GM12873 (cell line): ENCODE measurements at regions not wholly inside any gene's neighbourhood (a gene's known extent, or its start where the extent isn't known, plus 50 kb on each side); places are given as distances from the start of the nearest gene placed in this dataset.

Source experiments
- CTCF ChIP-seq: IDR thresholded peaks from 2 replicates; pipeline ENCODE4 v1.5.1; 2012; ENCODE audit warnings: low read depth, mild to moderate bottlenecking, moderate library complexity, low read length, control low read depth; ENCODE audit not compliant: insufficient read depth; ENCODE audit errors: missing control alignments

- no peak for TF ChIP-seq CTCF
Measured at GRCh38 chr2:15819562-15820256, 120.6 kb upstream of the MYCN start.

- TF ChIP-seq CTCF, result no peak
Measured at GRCh38 chr2:15820257-15820566, 120.1 kb upstream of the MYCN start.

- no peak for TF ChIP-seq CTCF
Measured at GRCh38 chr2:15820927-15821326, 119.4 kb upstream of the MYCN start.

- no peak for TF ChIP-seq CTCF
Measured at GRCh38 chr2:15822151-15823044, 118.0 kb upstream of the MYCN start.

GRCh38 chr2:15823459-15824396 is 116.6 kb upstream of the MYCN start:
- no peak for TF ChIP-seq CTCF

- no peak for TF ChIP-seq CTCF
Measured at GRCh38 chr2:15825276-15825980, 114.9 kb upstream of the MYCN start.
